ENCODE measurements at regions not wholly inside any gene's neighbourhood (a gene's known extent, or its start where the extent isn't known, plus 50 kb on each side); places are given as distances from the start of the nearest gene placed in this dataset.

- no peak for TF ChIP-seq POLR2AphosphoS5 (IDR thresholded peaks at IDR 0.05)
- TF ChIP-seq CTCF (IDR thresholded peaks at IDR 0.05): no peak
Observed at GRCh38 chr2:105654474-105655004, 90.2 kb upstream of the NCK2 start.
